AG04450 (cell line): ENCODE measurements at regions not wholly inside any gene's neighbourhood (a gene's known extent, or its start where the extent isn't known, plus 50 kb on each side); places are given as distances from the start of the nearest gene placed in this dataset.

Experiments used
- CTCF ChIA-PET: fragments of 300-600, 350-600 bp; formaldehyde crosslinking; extraction: SDS; loops from one replicate; lab custom pipeline; 2022; ENCODE audit warnings: antibody characterized with exemption, inconsistent platforms; lab: Charles Lee
- POLR2A ChIA-PET: fragments of 350-600 bp; formaldehyde crosslinking; extraction: SDS; loops from one replicate; lab custom pipeline; 2021; ENCODE audit warnings: antibody characterized with exemption, inconsistent platforms; lab: Yijun Ruan, JAX
- DNase-seq: peaks from one replicate; pipeline ENCODE4 v3.0.0-alpha.2; 2011; ENCODE audit warnings: low read depth, low spot score
- H3K27ac ChIP-seq: one replicate; pipeline ENCODE4 v1.5.1; 2012; ENCODE audit warnings: low read depth, low read length, control low read depth
- H3K27me3 ChIP-seq: one replicate; pipeline ENCODE4 v1.6.0; 2012; ENCODE audit warnings: low read length; ENCODE audit not compliant: control insufficient read depth, insufficient read depth
- H3K4me3 ChIP-seq: 2 replicates; pipeline ENCODE4 v1.5.1; 2011; ENCODE audit warnings: mild to moderate bottlenecking, low read depth, low read length, control low read depth
- H3K9me3 ChIP-seq: 2 replicates; pipeline ENCODE4 v1.5.1; 2012; ENCODE audit warnings: low read length; ENCODE audit not compliant: control insufficient read depth, insufficient read depth
- TF ChIP-seq, protein P1 (sequence below): IDR thresholded peaks from 2 replicates; pipeline ENCODE4 v1.5.1; 2011; ENCODE audit warnings: low read depth, low read length, control low read depth, inconsistent platforms

- no peak overlapping the region for H3K4me3 ChIP-seq
- ChIA-PET CTCF (no interaction called here), POLR2A (no interaction called here)
- TF ChIP-seq, protein P1, sequence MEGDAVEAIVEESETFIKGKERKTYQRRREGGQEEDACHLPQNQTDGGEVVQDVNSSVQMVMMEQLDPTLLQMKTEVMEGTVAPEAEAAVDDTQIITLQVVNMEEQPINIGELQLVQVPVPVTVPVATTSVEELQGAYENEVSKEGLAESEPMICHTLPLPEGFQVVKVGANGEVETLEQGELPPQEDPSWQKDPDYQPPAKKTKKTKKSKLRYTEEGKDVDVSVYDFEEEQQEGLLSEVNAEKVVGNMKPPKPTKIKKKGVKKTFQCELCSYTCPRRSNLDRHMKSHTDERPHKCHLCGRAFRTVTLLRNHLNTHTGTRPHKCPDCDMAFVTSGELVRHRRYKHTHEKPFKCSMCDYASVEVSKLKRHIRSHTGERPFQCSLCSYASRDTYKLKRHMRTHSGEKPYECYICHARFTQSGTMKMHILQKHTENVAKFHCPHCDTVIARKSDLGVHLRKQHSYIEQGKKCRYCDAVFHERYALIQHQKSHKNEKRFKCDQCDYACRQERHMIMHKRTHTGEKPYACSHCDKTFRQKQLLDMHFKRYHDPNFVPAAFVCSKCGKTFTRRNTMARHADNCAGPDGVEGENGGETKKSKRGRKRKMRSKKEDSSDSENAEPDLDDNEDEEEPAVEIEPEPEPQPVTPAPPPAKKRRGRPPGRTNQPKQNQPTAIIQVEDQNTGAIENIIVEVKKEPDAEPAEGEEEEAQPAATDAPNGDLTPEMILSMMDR, result no peak
- no peaks in the 10 kb centered on the region for H3K27me3 ChIP-seq
- H3K9me3 ChIP-seq, result peaks cover 7% of the 10 kb centered on the region; the same call in 1 of the 2 replicates
- no peak overlapping the region for H3K27ac ChIP-seq
- no peak for DNase-seq
These were observed 308.1 kb upstream of the CHST9 start for GRCh38 chr18:27493182-27493581.

DNA sequence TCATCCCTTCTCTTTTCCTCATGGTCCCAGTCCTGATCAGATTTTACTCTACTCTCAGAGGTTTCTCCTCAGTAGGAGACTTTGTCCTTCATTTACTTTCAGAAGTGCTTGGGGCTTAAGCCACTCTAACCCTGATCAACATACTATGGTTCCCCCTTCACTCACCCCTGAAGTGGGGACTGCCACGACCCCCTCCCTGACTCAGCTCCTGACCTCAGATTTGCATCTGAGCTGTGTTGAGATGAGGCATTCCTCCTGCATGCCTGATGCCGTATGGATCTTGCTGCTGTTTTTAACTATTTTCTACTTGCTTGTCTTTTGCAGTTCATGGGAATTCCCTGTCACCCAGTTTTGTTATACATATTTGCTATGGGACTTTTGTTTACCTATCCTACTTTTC lies 306.7 kb upstream of the CHST9 start:
- DNase-seq, result no peak
- POLR2A ChIA-PET, result no interaction called here
- Histone ChIP-seq H3K9me3 (peaks cover 7% of the 10 kb centered on the region; the same call in 1 of the 2 replicates), H3K27me3 (no peaks in the 10 kb centered on the region), H3K27ac (no peak overlapping the region), H3K4me3 (no peak overlapping the region)
- CTCF ChIA-PET, result no interaction called here
- TF ChIP-seq, protein P1, result no peak

GRCh38 chr18:27483276-27483675 lies 298.2 kb upstream of the CHST9 start:
- Histone ChIP-seq H3K9me3 (peaks cover 6% of the 10 kb centered on the region; the same call in 1 of the 2 replicates), H3K27ac (no peak overlapping the region), H3K27me3 (no peaks in the 10 kb centered on the region), H3K4me3 (no peak overlapping the region)
- TF ChIP-seq, protein P1, result no peak
- ChIA-PET POLR2A (no interaction called here), CTCF (no interaction called here)
- no peak for DNase-seq

GRCh38 chr18:27478459-27478858 lies 293.4 kb upstream of the CHST9 start:
- CTCF ChIA-PET, result no interaction called here
- Histone ChIP-seq H3K27me3 (no peaks in the 10 kb centered on the region), H3K4me3 (no peak overlapping the region), H3K9me3 (peaks cover 6% of the 10 kb centered on the region; the same call in 1 of the 2 replicates), H3K27ac (no peak overlapping the region)
- POLR2A ChIA-PET, result no interaction called here
- TF ChIP-seq, protein P1, result no peak
- DNase-seq, result no peak

DNA sequence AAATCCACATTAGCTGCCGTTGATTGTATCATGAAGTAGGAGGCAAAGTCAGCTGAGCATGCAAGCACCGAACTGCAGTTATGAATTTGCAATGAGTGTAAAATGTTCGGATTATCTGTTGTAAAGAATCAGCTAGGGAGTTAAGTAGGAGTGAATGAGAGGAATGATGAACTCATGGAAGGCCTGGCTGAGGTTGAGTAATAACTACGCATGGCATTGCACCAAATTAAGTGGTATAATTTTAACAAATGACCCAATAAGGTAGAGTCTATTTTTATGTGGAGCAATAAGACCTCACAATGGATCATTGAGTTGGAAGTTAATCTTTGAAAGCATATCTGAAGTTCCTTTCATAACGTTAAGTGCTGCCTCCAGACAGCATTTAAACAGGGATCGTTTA lies 288.2 kb upstream of the CHST9 start:
- Histone ChIP-seq H3K4me3 (no peak overlapping the region), H3K9me3 (peaks cover 6% of the 10 kb centered on the region; the same call in 1 of the 2 replicates), H3K27ac (no peak overlapping the region), H3K27me3 (no peaks in the 10 kb centered on the region)
- CTCF ChIA-PET, result no interaction called here
- DNase-seq, result no peak
- POLR2A ChIA-PET, result no interaction called here
- TF ChIP-seq, protein P1, result no peak
